ENCODE measurements at regions not wholly inside any gene's neighbourhood (a gene's known extent, or its start where the extent isn't known, plus 50 kb on each side); places are given as distances from the start of the nearest gene placed in this dataset.

DNA sequence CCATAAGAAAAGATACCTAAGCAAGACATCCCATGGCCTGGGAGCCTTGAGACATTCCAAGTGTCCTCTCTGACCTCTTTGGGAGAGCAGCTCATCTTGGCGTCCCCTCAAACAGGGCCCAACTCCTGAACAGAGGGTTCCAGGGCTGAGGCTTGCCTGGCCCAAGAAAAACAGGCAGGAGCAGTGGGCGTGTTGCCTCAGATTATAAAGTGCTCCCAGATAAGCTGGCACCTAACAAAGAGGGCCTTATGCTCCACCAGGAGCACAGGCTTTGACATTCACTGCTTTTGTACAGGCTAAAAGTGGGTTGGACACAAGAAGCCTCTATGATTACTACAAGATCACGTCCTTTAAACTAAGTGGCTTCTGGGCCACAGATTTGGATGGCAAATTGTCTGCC lies 193.1 kb downstream of the FGFR2 start:
- Histone ChIP-seq H3K79me2 (ENCODE audit: insufficient read depth, low read length) (no peaks in the 10 kb centered on the region), H3K4me1 (ENCODE audit: control insufficient read depth in 1 of 2, insufficient read depth in 2 of 2, low read length in 2 of 2) (no peaks in the 10 kb centered on the region), H3K4me2 (ENCODE audit: low read length) (no peak overlapping the region), H3K9ac (ENCODE audit: low read length) (no peak overlapping the region), H2AFZ (ENCODE audit: low read depth, low read length, poor library complexity, severe bottlenecking) (no peak overlapping the region), H4K20me1 (ENCODE audit: insufficient read depth) (no peaks in the 10 kb centered on the region), H3K27ac (ENCODE audit: low read depth, low read length) (no peak overlapping the region), H3K36me3 (ENCODE audit: control insufficient read depth in 1 of 2, insufficient read depth in 2 of 2, low read length in 2 of 2) (no peaks in the 10 kb centered on the region), H3K27me3 (ENCODE audit: insufficient read depth, low read length) (no peaks in the 10 kb centered on the region), H3K4me3 (replicated peaks in 1 of 2; ENCODE audit: low read depth in 1 of 2, low read length in 2 of 2) (no peak overlapping the region), H3K9me2 (ENCODE audit: insufficient read depth) (no peaks in the 10 kb centered on the region), H3K9me3 (ENCODE audit: control insufficient read depth in 1 of 2, insufficient read depth in 1 of 2, low read depth in 1 of 2, low read length in 2 of 2) (no peaks in the 10 kb centered on the region)
- BruUV-seq (replicated peaks): no TSS peak
- ChIA-PET CTCF (no interaction called here), RAD21 (ENCODE audit: low non-redundant PET in 1 of 2, low total read pairs in 2 of 2, uncharacterized antibody in 2 of 2, unreplicated experiment in 2 of 2) (no interaction called here), POLR2A (no interaction called here)
- ATAC-seq (no peak), DNase-seq (ENCODE audit: low read depth, low spot score) (no peak)
- intact Hi-C loops (cut with micrococcal nuclease): no loop called here
- TF ChIP-seq FOSL1 (IDR thresholded peaks at IDR 0.05; ENCODE audit: low read depth) (no peak), POLR2AphosphoS5 (IDR thresholded peaks at IDR 0.05; ENCODE audit: low read depth, low read length) (no peak), SRF (IDR thresholded peaks at IDR 0.05; ENCODE audit: low read depth) (no peak), EGR1 (IDR thresholded peaks at IDR 0.05; ENCODE audit: low read depth) (no peak), CTCF (IDR thresholded peaks at IDR 0.05 in 2 of 3, conservative IDR thresholded peaks at IDR 0.05 in 1 of 3; ENCODE audit: borderline replicate concordance in 1 of 3, insufficient read depth in 1 of 3, low read depth in 2 of 3, low read length in 2 of 3) (no peak), ELF1 (IDR thresholded peaks at IDR 0.05; ENCODE audit: borderline replicate concordance, low read depth) (no peak), YY1 (IDR thresholded peaks at IDR 0.05; ENCODE audit: extremely low read depth, insufficient replicate concordance, low read depth, low read length) (no peak), EZH2 (IDR thresholded peaks at IDR 0.05) (no peak), RAD21 (IDR thresholded peaks at IDR 0.05; ENCODE audit: low read depth) (no peak), EZH2phosphoT487 (IDR thresholded peaks at IDR 0.05; ENCODE audit: borderline replicate concordance) (no peak), CEBPB (IDR thresholded peaks at IDR 0.05; ENCODE audit: low read depth) (no peak), POLR2A (IDR thresholded peaks at IDR 0.05; ENCODE audit: borderline replicate concordance, extremely low read depth, insufficient read depth, insufficient read length) (no peak), ZFX (IDR thresholded peaks at IDR 0.05) (no peak), JUND (IDR thresholded peaks at IDR 0.05) (no peak), SP1 (IDR thresholded peaks at IDR 0.05; ENCODE audit: low read depth) (no peak), TCF7L2 (IDR thresholded peaks at IDR 0.05; ENCODE audit: borderline replicate concordance, extremely low read depth, insufficient read depth, insufficient read length) (no peak), SIN3A (IDR thresholded peaks at IDR 0.05; ENCODE audit: low read depth) (no peak)
- TF ChIP-seq, protein P1, sequence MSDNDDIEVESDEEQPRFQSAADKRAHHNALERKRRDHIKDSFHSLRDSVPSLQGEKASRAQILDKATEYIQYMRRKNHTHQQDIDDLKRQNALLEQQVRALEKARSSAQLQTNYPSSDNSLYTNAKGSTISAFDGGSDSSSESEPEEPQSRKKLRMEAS (IDR thresholded peaks at IDR 0.05): no peak
- TF ChIP-seq, protein P2, sequence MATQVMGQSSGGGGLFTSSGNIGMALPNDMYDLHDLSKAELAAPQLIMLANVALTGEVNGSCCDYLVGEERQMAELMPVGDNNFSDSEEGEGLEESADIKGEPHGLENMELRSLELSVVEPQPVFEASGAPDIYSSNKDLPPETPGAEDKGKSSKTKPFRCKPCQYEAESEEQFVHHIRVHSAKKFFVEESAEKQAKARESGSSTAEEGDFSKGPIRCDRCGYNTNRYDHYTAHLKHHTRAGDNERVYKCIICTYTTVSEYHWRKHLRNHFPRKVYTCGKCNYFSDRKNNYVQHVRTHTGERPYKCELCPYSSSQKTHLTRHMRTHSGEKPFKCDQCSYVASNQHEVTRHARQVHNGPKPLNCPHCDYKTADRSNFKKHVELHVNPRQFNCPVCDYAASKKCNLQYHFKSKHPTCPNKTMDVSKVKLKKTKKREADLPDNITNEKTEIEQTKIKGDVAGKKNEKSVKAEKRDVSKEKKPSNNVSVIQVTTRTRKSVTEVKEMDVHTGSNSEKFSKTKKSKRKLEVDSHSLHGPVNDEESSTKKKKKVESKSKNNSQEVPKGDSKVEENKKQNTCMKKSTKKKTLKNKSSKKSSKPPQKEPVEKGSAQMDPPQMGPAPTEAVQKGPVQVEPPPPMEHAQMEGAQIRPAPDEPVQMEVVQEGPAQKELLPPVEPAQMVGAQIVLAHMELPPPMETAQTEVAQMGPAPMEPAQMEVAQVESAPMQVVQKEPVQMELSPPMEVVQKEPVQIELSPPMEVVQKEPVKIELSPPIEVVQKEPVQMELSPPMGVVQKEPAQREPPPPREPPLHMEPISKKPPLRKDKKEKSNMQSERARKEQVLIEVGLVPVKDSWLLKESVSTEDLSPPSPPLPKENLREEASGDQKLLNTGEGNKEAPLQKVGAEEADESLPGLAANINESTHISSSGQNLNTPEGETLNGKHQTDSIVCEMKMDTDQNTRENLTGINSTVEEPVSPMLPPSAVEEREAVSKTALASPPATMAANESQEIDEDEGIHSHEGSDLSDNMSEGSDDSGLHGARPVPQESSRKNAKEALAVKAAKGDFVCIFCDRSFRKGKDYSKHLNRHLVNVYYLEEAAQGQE (IDR thresholded peaks at IDR 0.05; ENCODE audit: low read depth): no peak
- TF ChIP-seq, protein P3, sequence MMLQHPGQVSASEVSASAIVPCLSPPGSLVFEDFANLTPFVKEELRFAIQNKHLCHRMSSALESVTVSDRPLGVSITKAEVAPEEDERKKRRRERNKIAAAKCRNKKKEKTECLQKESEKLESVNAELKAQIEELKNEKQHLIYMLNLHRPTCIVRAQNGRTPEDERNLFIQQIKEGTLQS (IDR thresholded peaks at IDR 0.05): no peak
